Endothelial cell of umbilical vein (primary cell): ENCODE measurements at regions not wholly inside any gene's neighbourhood (a gene's known extent, or its start where the extent isn't known, plus 50 kb on each side); places are given as distances from the start of the nearest gene placed in this dataset.
A peak's percentile ranks its signal among the peaks of the same experiment; 100 is the strongest.

Source experiments
- BruUV-seq: library from RNA; stranded (reverse); fragments of 400-500 nt; replicated peaks from 2 replicates; lab custom pipeline; 2021; lab: Mats Ljungman, UMichigan
- CTCF ChIA-PET: fragments of 300-600, 350-600 bp; sonication (Branson Sonifier 250); formaldehyde crosslinking; loops from one replicate; lab custom pipeline; 2021; ENCODE audit warnings: antibody characterized with exemption, inconsistent platforms; lab: Charles Lee
- POLR2A ChIA-PET: fragments of 300-600, 350-600 bp; sonication (Branson Sonifier 250); formaldehyde crosslinking; loops from one replicate; lab custom pipeline; 2021; ENCODE audit warnings: antibody characterized with exemption, inconsistent platforms; lab: Charles Lee
- DNase-seq: peaks from one replicate; pipeline ENCODE4 v3.0.0-alpha.2; 2011; ENCODE audit warnings: low read depth, low spot score
- FAIRE-seq: peaks from 2 replicates; lab custom pipeline; 2011; peaks lifted over from hg19 to GRCh38; lab: Jason Lieb, UNC
- H2AFZ ChIP-seq: 2 replicates; pipeline ENCODE4 v1.6.0; 2012; ENCODE audit warnings: low read depth, low read length, control low read depth, inconsistent platforms
- H3K27ac ChIP-seq: 2 replicates; pipeline ENCODE4 v1.5.1; 2011; ENCODE audit warnings: low read depth, mild to moderate bottlenecking, control low read depth, low read length, moderate library complexity; ENCODE audit not compliant: insufficient read depth
- H3K27me3 ChIP-seq, 2 experiments: 2 replicates each; pipeline versions ENCODE4 v1.6.0 to v1.6.1; 2011; ENCODE audit warnings: low read length in 2 of 2, mixed read lengths in 1 of 2; ENCODE audit not compliant: control insufficient read depth in 2 of 2, insufficient read depth in 2 of 2
- H3K36me3 ChIP-seq, 2 experiments: 2 replicates in 1 of 2; 3 replicates in 1 of 2; pipeline ENCODE4 v1.5.1; 2011; ENCODE audit warnings: low read length in 2 of 2, mild to moderate bottlenecking in 1 of 2, moderate library complexity in 1 of 2; ENCODE audit not compliant: control insufficient read depth in 2 of 2, insufficient read depth in 2 of 2; ENCODE audit errors: extremely low read depth in 1 of 2
- H3K4me1 ChIP-seq: 3 replicates; pipeline ENCODE4 v1.5.1; 2011; ENCODE audit warnings: mild to moderate bottlenecking, low read length; ENCODE audit not compliant: control insufficient read depth, insufficient read depth; ENCODE audit errors: extremely low read depth
- H3K4me2 ChIP-seq: 2 replicates; pipeline ENCODE4 v1.6.1; 2011; ENCODE audit warnings: low read length, control low read depth, mixed read lengths; ENCODE audit not compliant: insufficient read depth
- H3K4me3 ChIP-seq, 3 experiments: fragments of 200-600 bp in 1 of 3; sonication (generic), shearing (Covaris generic) in 1 of 3; replicated peaks in 1 of 3; 2 replicates each; pipeline ENCODE4 v1.5.1; 2011 to 2016; ENCODE audit warnings: control low read depth in 3 of 3, low read length in 3 of 3, mild to moderate bottlenecking in 2 of 3, inconsistent platforms in 1 of 3, low read depth in 1 of 3, moderate library complexity in 1 of 3; ENCODE audit not compliant: insufficient read depth in 1 of 3
- H3K79me2 ChIP-seq: 2 replicates; pipeline ENCODE4 v1.6.0; 2012; ENCODE audit warnings: low read length, inconsistent platforms; ENCODE audit not compliant: control insufficient read depth, insufficient read depth
- H3K9ac ChIP-seq: replicated peaks from 2 replicates; pipeline ENCODE3; 2011; ENCODE audit warnings: low read length, control low read depth; ENCODE audit not compliant: insufficient read depth; ENCODE audit errors: extremely low read depth
- H3K9me1 ChIP-seq: replicated peaks from 3 replicates; pipeline ENCODE4 v1.6.0; 2011; ENCODE audit warnings: mild to moderate bottlenecking, low read length; ENCODE audit not compliant: control insufficient read depth, insufficient read depth; ENCODE audit errors: extremely low read depth
- H3K9me3 ChIP-seq: replicated peaks from 2 replicates; pipeline ENCODE4 v1.5.1; 2012; ENCODE audit warnings: low read length, inconsistent platforms; ENCODE audit not compliant: control insufficient read depth, insufficient read depth
- H4K20me1 ChIP-seq: replicated peaks from 2 replicates; pipeline ENCODE3; 2011; ENCODE audit warnings: mild to moderate bottlenecking, low read length; ENCODE audit not compliant: control insufficient read depth, insufficient read depth; ENCODE audit errors: extremely low read depth
- EZH2 ChIP-seq: IDR thresholded peaks from 2 replicates; pipeline ENCODE4 v1.6.1; 2012; ENCODE audit warnings: borderline replicate concordance, low read depth, mild to moderate bottlenecking, moderate library complexity, low read length, inconsistent platforms; ENCODE audit not compliant: severe bottlenecking
- FOS ChIP-seq: IDR thresholded peaks from 2 replicates; pipeline ENCODE4 v1.6.1; 2011; ENCODE audit warnings: mild to moderate bottlenecking, low read length, moderate library complexity, borderline replicate concordance; ENCODE audit not compliant: insufficient read depth
- GATA2 ChIP-seq: IDR thresholded peaks from 2 replicates; pipeline ENCODE4 v1.7.0; 2011; ENCODE audit warnings: low read depth, mild to moderate bottlenecking, moderate library complexity, mixed read lengths, low read length; ENCODE audit not compliant: insufficient read length, insufficient read depth
- JUN ChIP-seq: IDR thresholded peaks from 2 replicates; pipeline ENCODE4 v1.6.1; 2011; ENCODE audit warnings: borderline replicate concordance, low read depth; ENCODE audit not compliant: insufficient read length, insufficient read depth
- MYC ChIP-seq: IDR thresholded peaks from one replicate; pipeline ENCODE4 v1.6.1; 2011; ENCODE audit warnings: mild to moderate bottlenecking, low read depth, low read length
- POLR2A ChIP-seq: IDR thresholded peaks from 2 replicates; pipeline ENCODE4 v1.6.1; 2012; ENCODE audit warnings: low read depth, mild to moderate bottlenecking, control low read depth, low read length
- POLR2AphosphoS5 ChIP-seq: IDR thresholded peaks from 2 replicates; pipeline ENCODE4 v1.6.1; 2012; ENCODE audit warnings: low read depth, mild to moderate bottlenecking, control low read depth, low read length, moderate library complexity; ENCODE audit not compliant: insufficient read depth
- dilution Hi-C: fragments of 300-500 bp; cut with MboI; formaldehyde crosslinking; loops from one replicate; pipeline ENCODE4 v1.15.0; 2019; ENCODE audit warnings: low sequenced_read_pairs; ENCODE audit not compliant: extremely low pct_ligation_motif_present
- intact Hi-C: fragments of 100-400 bp; cut with micrococcal nuclease; formaldehyde crosslinking; loops from one replicate; pipeline ENCODE4 v1.10.0; 2022
- TF ChIP-seq, protein P1 (sequence below), 2 donors: IDR thresholded peaks; 1 replicate in 1 of 2; 2 replicates in 1 of 2; pipeline ENCODE4 v1.5.1; 2011; ENCODE audit warnings: low read length in 2 of 2, mild to moderate bottlenecking in 2 of 2, moderate library complexity in 2 of 2, control low read depth in 1 of 2, inconsistent platforms in 1 of 2, low read depth in 1 of 2; ENCODE audit not compliant: insufficient read depth in 1 of 2; ENCODE audit errors: extremely low read depth in 1 of 2
- TF ChIP-seq, protein P2 (sequence below): IDR thresholded peaks from 2 replicates; pipeline ENCODE4 v1.6.1; 2011; ENCODE audit not compliant: insufficient read depth, insufficient read length

DNA sequence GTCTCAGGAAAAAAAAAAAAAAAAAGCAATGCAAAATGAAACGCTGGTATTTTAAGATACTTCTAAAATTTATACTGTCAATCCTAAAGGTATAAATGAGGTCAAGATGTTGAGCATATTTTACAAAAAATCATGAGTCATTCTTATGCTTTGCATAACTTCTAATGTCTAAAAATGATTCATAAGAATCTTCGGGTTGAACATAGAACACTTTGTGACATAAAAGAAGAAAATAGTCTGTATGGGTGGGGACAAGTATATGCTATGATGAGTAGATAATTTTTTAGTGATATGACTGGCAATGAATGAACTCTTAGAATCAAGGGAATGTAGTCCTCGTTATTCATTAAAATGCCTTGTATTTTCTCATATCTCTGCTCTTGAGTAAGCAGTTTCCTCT is 416.9 kb upstream of the USP24 start:
- intact Hi-C loops = no loop called here
- no peak overlapping the region for H2AFZ ChIP-seq

More for the DNA sequence above, 416.9 kb upstream of the USP24 start:
- dilution Hi-C loops = no loop called here
- Histone ChIP-seq H3K9ac (no peak overlapping the region), H3K79me2 (no peaks in the 10 kb centered on the region), H3K36me3 (no peaks in the 10 kb centered on the region), H4K20me1 (no peaks in the 10 kb centered on the region), H3K4me3 (no peak overlapping the region), H3K9me1 (no peaks in the 10 kb centered on the region), H3K27ac (no peak overlapping the region), H3K4me1 (no peaks in the 10 kb centered on the region), H3K27me3 (no peaks in the 10 kb centered on the region), H3K4me2 (no peak overlapping the region), H3K9me3 (no peaks in the 10 kb centered on the region)
- TF ChIP-seq EZH2 = no peak
- TF ChIP-seq GATA2 = no peak
- no peak for TF ChIP-seq POLR2AphosphoS5
- TF ChIP-seq, protein P1, sequence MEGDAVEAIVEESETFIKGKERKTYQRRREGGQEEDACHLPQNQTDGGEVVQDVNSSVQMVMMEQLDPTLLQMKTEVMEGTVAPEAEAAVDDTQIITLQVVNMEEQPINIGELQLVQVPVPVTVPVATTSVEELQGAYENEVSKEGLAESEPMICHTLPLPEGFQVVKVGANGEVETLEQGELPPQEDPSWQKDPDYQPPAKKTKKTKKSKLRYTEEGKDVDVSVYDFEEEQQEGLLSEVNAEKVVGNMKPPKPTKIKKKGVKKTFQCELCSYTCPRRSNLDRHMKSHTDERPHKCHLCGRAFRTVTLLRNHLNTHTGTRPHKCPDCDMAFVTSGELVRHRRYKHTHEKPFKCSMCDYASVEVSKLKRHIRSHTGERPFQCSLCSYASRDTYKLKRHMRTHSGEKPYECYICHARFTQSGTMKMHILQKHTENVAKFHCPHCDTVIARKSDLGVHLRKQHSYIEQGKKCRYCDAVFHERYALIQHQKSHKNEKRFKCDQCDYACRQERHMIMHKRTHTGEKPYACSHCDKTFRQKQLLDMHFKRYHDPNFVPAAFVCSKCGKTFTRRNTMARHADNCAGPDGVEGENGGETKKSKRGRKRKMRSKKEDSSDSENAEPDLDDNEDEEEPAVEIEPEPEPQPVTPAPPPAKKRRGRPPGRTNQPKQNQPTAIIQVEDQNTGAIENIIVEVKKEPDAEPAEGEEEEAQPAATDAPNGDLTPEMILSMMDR (IDR thresholded peaks at IDR 0.05; ENCODE audit: extremely low read depth in 1 of 2, insufficient read depth in 1 of 2, low read depth in 1 of 2, low read length in 2 of 2) = no peak
- TF ChIP-seq JUN = no peak
- no peak for TF ChIP-seq FOS
- no peak for TF ChIP-seq POLR2A
- TF ChIP-seq MYC = no peak
- TF ChIP-seq, protein P2, sequence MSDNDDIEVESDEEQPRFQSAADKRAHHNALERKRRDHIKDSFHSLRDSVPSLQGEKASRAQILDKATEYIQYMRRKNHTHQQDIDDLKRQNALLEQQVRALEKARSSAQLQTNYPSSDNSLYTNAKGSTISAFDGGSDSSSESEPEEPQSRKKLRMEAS = no peak
- FAIRE-seq (no peak), DNase-seq (peak; percentile 3)
- CTCF ChIA-PET = no interaction called here
- BruUV-seq = no TSS peak
- POLR2A ChIA-PET = no interaction called here
